ENCODE measurements at regions not wholly inside any gene's neighbourhood (a gene's known extent, or its start where the extent isn't known, plus 50 kb on each side); places are given as distances from the start of the nearest gene placed in this dataset.
"Not testable (repeated sequence)": the region's sequence is repeated elsewhere in the genome, so short reads cannot be mapped to it uniquely, and the experiment has no call there.

DNA sequence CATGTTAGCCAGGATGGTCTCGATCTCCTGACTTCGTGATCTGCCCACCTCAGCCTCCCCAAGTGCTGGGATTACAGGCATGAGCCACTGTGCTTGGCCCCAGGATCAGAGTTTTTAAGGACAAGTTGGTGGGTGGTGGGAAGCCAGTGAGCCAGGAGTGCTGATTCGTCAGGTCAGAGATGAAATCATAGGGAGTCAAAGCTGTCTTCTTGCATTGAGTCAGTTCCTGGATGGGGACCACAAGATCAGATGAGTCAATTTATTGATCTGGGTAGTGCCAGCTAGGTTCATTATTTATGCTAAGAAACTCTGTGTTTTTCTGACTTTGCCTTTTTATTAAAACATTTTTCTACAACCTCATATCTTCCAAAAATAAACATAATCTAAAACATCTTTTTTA lies 423.8 kb downstream of the ARL4A start (continued):
- TF ChIP-seq, protein P1, sequence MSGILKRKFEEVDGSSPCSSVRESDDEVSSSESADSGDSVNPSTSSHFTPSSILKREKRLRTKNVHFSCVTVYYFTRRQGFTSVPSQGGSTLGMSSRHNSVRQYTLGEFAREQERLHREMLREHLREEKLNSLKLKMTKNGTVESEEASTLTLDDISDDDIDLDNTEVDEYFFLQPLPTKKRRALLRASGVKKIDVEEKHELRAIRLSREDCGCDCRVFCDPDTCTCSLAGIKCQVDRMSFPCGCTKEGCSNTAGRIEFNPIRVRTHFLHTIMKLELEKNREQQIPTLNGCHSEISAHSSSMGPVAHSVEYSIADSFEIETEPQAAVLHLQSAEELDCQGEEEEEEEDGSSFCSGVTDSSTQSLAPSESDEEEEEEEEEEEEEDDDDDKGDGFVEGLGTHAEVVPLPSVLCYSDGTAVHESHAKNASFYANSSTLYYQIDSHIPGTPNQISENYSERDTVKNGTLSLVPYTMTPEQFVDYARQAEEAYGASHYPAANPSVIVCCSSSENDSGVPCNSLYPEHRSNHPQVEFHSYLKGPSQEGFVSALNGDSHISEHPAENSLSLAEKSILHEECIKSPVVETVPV (CRISPR knock-in tag; IDR thresholded peaks at IDR 0.05) = no peak
- TF ChIP-seq TOX (CRISPR knock-in tag; IDR thresholded peaks at IDR 0.05; ENCODE audit: borderline replicate concordance) (no peak), CSDC2 (CRISPR knock-in tag; IDR thresholded peaks at IDR 0.05) (no peak), BACH2 (CRISPR knock-in tag; IDR thresholded peaks at IDR 0.05; ENCODE audit: borderline replicate concordance) (no peak), ARNTL (CRISPR knock-in tag; IDR thresholded peaks at IDR 0.05; ENCODE audit: borderline replicate concordance, low read depth) (no peak), ZNF565 (CRISPR knock-in tag; conservative IDR thresholded peaks at IDR 0.05; ENCODE audit: low read depth) (no peak)

DNA sequence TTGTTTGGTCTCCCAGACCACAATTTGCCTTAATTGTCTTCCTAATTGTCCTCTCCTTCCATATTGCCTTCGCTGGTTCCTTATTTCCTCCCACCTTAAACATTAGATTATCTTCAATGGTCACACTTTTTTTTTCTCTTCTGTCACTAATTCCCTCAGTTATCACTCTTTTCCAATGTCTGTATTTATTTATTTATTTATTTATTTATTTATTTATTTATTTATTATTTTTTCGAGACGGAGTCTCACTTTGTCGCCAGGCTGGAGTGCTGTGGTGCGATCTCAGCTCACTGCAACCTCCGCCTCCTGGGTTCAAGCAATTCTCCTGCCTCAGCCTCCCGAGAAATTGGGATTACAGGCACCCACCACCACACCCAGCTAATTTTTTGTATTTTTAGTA lies 426.8 kb downstream of the ARL4A start:
- not testable (repeated sequence) for ATAC-seq

GRCh38 chr7:13115157-13115772 lies 427.8 kb downstream of the ARL4A start:
- ATAC-seq = peak; percentile 39; the same call in 1 of the 3 replicates

GRCh38 chr7:13115855-13116254 lies 428.4 kb downstream of the ARL4A start:
- ATAC-seq = no peak
- no peak for TF ChIP-seq ZC3H10 (CRISPR knock-in tag; IDR thresholded peaks at IDR 0.05)
- TF ChIP-seq ZNF70 (CRISPR knock-in tag; IDR thresholded peaks at IDR 0.05) = no peak
- TF ChIP-seq SNAI2 (CRISPR knock-in tag; IDR thresholded peaks at IDR 0.05) = no peak
- TF ChIP-seq ZNF8 (CRISPR knock-in tag; IDR thresholded peaks at IDR 0.05) = no peak
- no peak for TF ChIP-seq ZFP3 (CRISPR knock-in tag; IDR thresholded peaks at IDR 0.05)
- no peak for TF ChIP-seq TOX (CRISPR knock-in tag; IDR thresholded peaks at IDR 0.05; ENCODE audit: borderline replicate concordance)
- TF ChIP-seq PPARA (CRISPR knock-in tag; IDR thresholded peaks at IDR 0.05; ENCODE audit: borderline replicate concordance) = no peak
- no peak for TF ChIP-seq ARNTL (CRISPR knock-in tag; IDR thresholded peaks at IDR 0.05; ENCODE audit: borderline replicate concordance, low read depth)
- no peak for TF ChIP-seq OSR1 (CRISPR knock-in tag; IDR thresholded peaks at IDR 0.05)
- no peak for TF ChIP-seq ISL1 (CRISPR knock-in tag; IDR thresholded peaks at IDR 0.05)

More at GRCh38 chr7:13115157-13115772, 427.8 kb downstream of the ARL4A start:
- TF ChIP-seq BACH2 (CRISPR knock-in tag; IDR thresholded peaks at IDR 0.05; ENCODE audit: borderline replicate concordance) (no peak), TCF4 (CRISPR knock-in tag; IDR thresholded peaks at IDR 0.05; ENCODE audit: borderline replicate concordance) (no peak), SNAI2 (CRISPR knock-in tag; IDR thresholded peaks at IDR 0.05) (no peak), TOX (CRISPR knock-in tag; IDR thresholded peaks at IDR 0.05; ENCODE audit: borderline replicate concordance) (no peak), CSDC2 (CRISPR knock-in tag; IDR thresholded peaks at IDR 0.05) (no peak), PATZ1 (CRISPR knock-in tag; IDR thresholded peaks at IDR 0.05; ENCODE audit: borderline replicate concordance) (no peak), OSR1 (CRISPR knock-in tag; IDR thresholded peaks at IDR 0.05) (no peak), ZNF70 (CRISPR knock-in tag; IDR thresholded peaks at IDR 0.05) (no peak), ZFP30 (CRISPR knock-in tag; IDR thresholded peaks at IDR 0.05) (no peak), ARNTL (CRISPR knock-in tag; IDR thresholded peaks at IDR 0.05; ENCODE audit: borderline replicate concordance, low read depth) (no peak), ESRRG (CRISPR knock-in tag; IDR thresholded peaks at IDR 0.05) (no peak), ISL1 (CRISPR knock-in tag; IDR thresholded peaks at IDR 0.05) (no peak)
- TF ChIP-seq, protein P2, sequence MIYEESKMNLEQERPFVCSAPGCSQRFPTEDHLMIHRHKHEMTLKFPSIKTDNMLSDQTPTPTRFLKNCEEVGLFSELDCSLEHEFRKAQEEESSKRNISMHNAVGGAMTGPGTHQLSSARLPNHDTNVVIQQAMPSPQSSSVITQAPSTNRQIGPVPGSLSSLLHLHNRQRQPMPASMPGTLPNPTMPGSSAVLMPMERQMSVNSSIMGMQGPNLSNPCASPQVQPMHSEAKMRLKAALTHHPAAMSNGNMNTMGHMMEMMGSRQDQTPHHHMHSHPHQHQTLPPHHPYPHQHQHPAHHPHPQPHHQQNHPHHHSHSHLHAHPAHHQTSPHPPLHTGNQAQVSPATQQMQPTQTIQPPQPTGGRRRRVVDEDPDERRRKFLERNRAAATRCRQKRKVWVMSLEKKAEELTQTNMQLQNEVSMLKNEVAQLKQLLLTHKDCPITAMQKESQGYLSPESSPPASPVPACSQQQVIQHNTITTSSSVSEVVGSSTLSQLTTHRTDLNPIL (CRISPR knock-in tag; IDR thresholded peaks at IDR 0.05; ENCODE audit: low read depth) = no peak

DNA sequence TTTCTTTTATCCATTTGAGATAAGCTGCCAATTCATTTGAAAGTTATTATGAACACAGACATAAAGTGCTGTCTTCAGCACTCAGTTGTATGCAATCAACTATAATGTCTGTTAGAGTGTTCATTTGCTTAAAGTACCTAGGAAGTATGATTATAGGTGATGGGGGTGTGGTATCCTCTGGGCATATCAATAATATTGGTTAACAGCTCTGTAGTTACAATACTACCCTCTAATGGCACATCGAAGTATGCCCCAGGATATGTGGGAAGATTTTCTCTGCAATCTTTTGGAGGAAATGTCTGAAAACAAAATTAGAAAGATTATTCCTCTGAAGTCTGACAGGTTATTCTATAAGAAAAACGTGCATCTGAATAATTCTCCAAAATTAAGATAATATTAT lies 429.7 kb downstream of the ARL4A start:
- TF ChIP-seq ZFP30 (CRISPR knock-in tag; IDR thresholded peaks at IDR 0.05) (no peak), SNAI2 (CRISPR knock-in tag; IDR thresholded peaks at IDR 0.05) (no peak), ESRRG (CRISPR knock-in tag; IDR thresholded peaks at IDR 0.05) (no peak), PATZ1 (CRISPR knock-in tag; IDR thresholded peaks at IDR 0.05; ENCODE audit: borderline replicate concordance) (no peak), ZNF565 (CRISPR knock-in tag; conservative IDR thresholded peaks at IDR 0.05; ENCODE audit: low read depth) (no peak), TCF4 (CRISPR knock-in tag; IDR thresholded peaks at IDR 0.05; ENCODE audit: borderline replicate concordance) (no peak), OSR1 (CRISPR knock-in tag; IDR thresholded peaks at IDR 0.05) (no peak), ZNF8 (CRISPR knock-in tag; IDR thresholded peaks at IDR 0.05) (no peak), RARB (CRISPR knock-in tag; IDR thresholded peaks at IDR 0.05) (no peak), PPARA (CRISPR knock-in tag; IDR thresholded peaks at IDR 0.05; ENCODE audit: borderline replicate concordance) (no peak), ZFP3 (CRISPR knock-in tag; IDR thresholded peaks at IDR 0.05) (no peak), ISL1 (CRISPR knock-in tag; IDR thresholded peaks at IDR 0.05) (no peak), CSDC2 (CRISPR knock-in tag; IDR thresholded peaks at IDR 0.05) (no peak), ARNTL (CRISPR knock-in tag; IDR thresholded peaks at IDR 0.05; ENCODE audit: borderline replicate concordance, low read depth) (no peak)
- TF ChIP-seq, protein P3, sequence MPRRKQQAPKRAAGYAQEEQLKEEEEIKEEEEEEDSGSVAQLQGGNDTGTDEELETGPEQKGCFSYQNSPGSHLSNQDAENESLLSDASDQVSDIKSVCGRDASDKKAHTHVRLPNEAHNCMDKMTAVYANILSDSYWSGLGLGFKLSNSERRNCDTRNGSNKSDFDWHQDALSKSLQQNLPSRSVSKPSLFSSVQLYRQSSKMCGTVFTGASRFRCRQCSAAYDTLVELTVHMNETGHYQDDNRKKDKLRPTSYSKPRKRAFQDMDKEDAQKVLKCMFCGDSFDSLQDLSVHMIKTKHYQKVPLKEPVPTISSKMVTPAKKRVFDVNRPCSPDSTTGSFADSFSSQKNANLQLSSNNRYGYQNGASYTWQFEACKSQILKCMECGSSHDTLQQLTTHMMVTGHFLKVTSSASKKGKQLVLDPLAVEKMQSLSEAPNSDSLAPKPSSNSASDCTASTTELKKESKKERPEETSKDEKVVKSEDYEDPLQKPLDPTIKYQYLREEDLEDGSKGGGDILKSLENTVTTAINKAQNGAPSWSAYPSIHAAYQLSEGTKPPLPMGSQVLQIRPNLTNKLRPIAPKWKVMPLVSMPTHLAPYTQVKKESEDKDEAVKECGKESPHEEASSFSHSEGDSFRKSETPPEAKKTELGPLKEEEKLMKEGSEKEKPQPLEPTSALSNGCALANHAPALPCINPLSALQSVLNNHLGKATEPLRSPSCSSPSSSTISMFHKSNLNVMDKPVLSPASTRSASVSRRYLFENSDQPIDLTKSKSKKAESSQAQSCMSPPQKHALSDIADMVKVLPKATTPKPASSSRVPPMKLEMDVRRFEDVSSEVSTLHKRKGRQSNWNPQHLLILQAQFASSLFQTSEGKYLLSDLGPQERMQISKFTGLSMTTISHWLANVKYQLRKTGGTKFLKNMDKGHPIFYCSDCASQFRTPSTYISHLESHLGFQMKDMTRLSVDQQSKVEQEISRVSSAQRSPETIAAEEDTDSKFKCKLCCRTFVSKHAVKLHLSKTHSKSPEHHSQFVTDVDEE (CRISPR knock-in tag; IDR thresholded peaks at IDR 0.05) = no peak
- TF ChIP-seq, protein P1 (CRISPR knock-in tag; IDR thresholded peaks at IDR 0.05) = no peak
- ATAC-seq = peak; percentile 44; the same call in 2 of the 3 replicates

All from SK-N-SH treated with all-trans-retinoic acid at 6 μM for 48 hours (cell line).